IMR-90 (cell line): ENCODE measurements at regions not wholly inside any gene's neighbourhood (a gene's known extent, or its start where the extent isn't known, plus 50 kb on each side); places are given as distances from the start of the nearest gene placed in this dataset.

Experiments used
- ATAC-seq: fragments of 200-7000 bp; cut with Tn5 transposase; 2 replicates; pipeline ENCODE4 v1.9.1; 2020; ENCODE audit warnings: low read depth, mild to moderate bottlenecking, moderate library complexity
- BruUV-seq: library from RNA; stranded (reverse); fragments of 400-500 nt; replicated peaks from 2 replicates; lab custom pipeline; 2021; lab: Mats Ljungman, UMichigan
- CTCF ChIA-PET: fragments of 300-600 bp; formaldehyde crosslinking; extraction: SDS; loops from one replicate; lab custom pipeline; 2021; ENCODE audit warnings: antibody characterized with exemption; lab: Yijun Ruan, JAX
- POLR2A ChIA-PET: fragments of 300-600 bp; sonication (Branson Sonifier 250); formaldehyde crosslinking; loops from one replicate; lab custom pipeline; 2022; ENCODE audit warnings: antibody characterized with exemption; ENCODE audit not compliant: unreplicated experiment; lab: Charles Lee
- DNase-seq: peaks from one replicate; pipeline ENCODE4 v3.0.0; 2013
- H2AFZ ChIP-seq: replicated peaks from 2 replicates; pipeline ENCODE3; 2013; ENCODE audit warnings: low read length, mild to moderate bottlenecking; ENCODE audit not compliant: poor library complexity
- H2AK5ac ChIP-seq: 2 replicates; pipeline ENCODE4 v1.6.1; 2013; ENCODE audit warnings: low read depth, low read length, inconsistent platforms
- H2AK9ac ChIP-seq: replicated peaks from 2 replicates; pipeline ENCODE3; 2013; ENCODE audit warnings: mild to moderate bottlenecking, low read depth, low read length, moderate library complexity; ENCODE audit not compliant: poor library complexity
- H2BK120ac ChIP-seq: 2 replicates; pipeline ENCODE4 v1.6.1; 2013; ENCODE audit warnings: low read depth, low read length, inconsistent platforms
- H2BK15ac ChIP-seq: 3 replicates; pipeline ENCODE4 v1.6.1; 2013; ENCODE audit warnings: low read depth, low read length, inconsistent platforms
- H2BK20ac ChIP-seq: 2 replicates; pipeline ENCODE4 v1.6.1; 2013; ENCODE audit warnings: low read depth, mild to moderate bottlenecking, inconsistent platforms, low read length, moderate library complexity
- H2BK5ac ChIP-seq: 2 replicates; pipeline ENCODE4 v1.6.1; 2013; ENCODE audit warnings: mild to moderate bottlenecking, low read depth, low read length, inconsistent platforms; ENCODE audit not compliant: poor library complexity, severe bottlenecking
- H3K14ac ChIP-seq: replicated peaks from 2 replicates; pipeline ENCODE4 v1.6.1; 2013; ENCODE audit warnings: low read depth, low read length, inconsistent platforms
- H3K18ac ChIP-seq: 2 replicates; pipeline ENCODE4 v1.6.1; 2013; ENCODE audit warnings: low read depth, low read length, control low read depth
- H3K23ac ChIP-seq: 2 replicates; pipeline ENCODE4 v1.6.1; 2013; ENCODE audit warnings: low read depth, low read length, inconsistent platforms
- H3K27ac ChIP-seq: 2 replicates; pipeline ENCODE4 v1.5.1; 2013; ENCODE audit warnings: mild to moderate bottlenecking, control low read depth, low read length; ENCODE audit not compliant: insufficient read depth
- H3K27me3 ChIP-seq: 2 replicates; pipeline ENCODE4 v1.6.1; 2013; ENCODE audit warnings: low read length; ENCODE audit not compliant: control insufficient read depth, insufficient read depth
- H3K36me3 ChIP-seq: 2 replicates; pipeline ENCODE4 v1.6.1; 2013; ENCODE audit warnings: low read length, mixed read lengths; ENCODE audit not compliant: control insufficient read depth, insufficient read depth
- H3K4ac ChIP-seq: 2 replicates; pipeline ENCODE4 v1.6.1; 2013; ENCODE audit warnings: low read depth, low read length, inconsistent platforms
- H3K4me1 ChIP-seq: 2 replicates; pipeline ENCODE4 v1.6.1; 2013; ENCODE audit warnings: low read length, mixed read lengths; ENCODE audit not compliant: control insufficient read depth, insufficient read depth
- H3K4me2 ChIP-seq: 2 replicates; pipeline ENCODE4 v1.6.1; 2013; ENCODE audit warnings: low read depth, mild to moderate bottlenecking, control low read depth, low read length, moderate library complexity
- H3K4me3 ChIP-seq: 2 replicates; pipeline ENCODE4 v1.5.1; 2013; ENCODE audit warnings: low read depth, mild to moderate bottlenecking, control low read depth, low read length, moderate library complexity; ENCODE audit not compliant: insufficient read depth
- H3K56ac ChIP-seq: 2 replicates; pipeline ENCODE4 v1.6.1; 2013; ENCODE audit warnings: low read length, inconsistent platforms; ENCODE audit not compliant: insufficient read depth; ENCODE audit errors: extremely low read depth
- H3K79me1 ChIP-seq, 2 experiments: 2 replicates each; pipeline ENCODE4 v1.6.1; 2013; ENCODE audit warnings: low read length in 2 of 2, inconsistent platforms in 1 of 2, low read depth in 1 of 2
- H3K9ac ChIP-seq: 2 replicates; pipeline ENCODE4 v1.6.1; 2013; ENCODE audit warnings: low read depth, low read length, control low read depth
- H3K9me1 ChIP-seq: 2 replicates; pipeline ENCODE4 v1.6.1; 2013; ENCODE audit warnings: low read length, inconsistent platforms; ENCODE audit not compliant: insufficient read depth
- H3K9me3 ChIP-seq: 2 replicates; pipeline ENCODE4 v1.6.1; 2013; ENCODE audit warnings: low read length; ENCODE audit not compliant: control insufficient read depth, insufficient read depth
- H4K20me1 ChIP-seq: 2 replicates; pipeline ENCODE4 v1.6.1; 2013; ENCODE audit warnings: low read length, inconsistent platforms; ENCODE audit not compliant: insufficient read depth
- H4K5ac ChIP-seq: 2 replicates; pipeline ENCODE4 v1.6.1; 2013; ENCODE audit warnings: mild to moderate bottlenecking, low read depth, low read length, control low read depth
- H4K8ac ChIP-seq, 2 experiments: 2 replicates each; pipeline ENCODE4 v1.6.1; 2013; ENCODE audit warnings: low read depth in 2 of 2, low read length in 2 of 2, control low read depth in 1 of 2, inconsistent platforms in 1 of 2
- H4K91ac ChIP-seq: 2 replicates; pipeline ENCODE4 v1.6.1; 2013; ENCODE audit warnings: low read depth, low read length, inconsistent platforms; ENCODE audit not compliant: insufficient read depth
- FOS ChIP-seq: fragments of 150-350 bp; IDR thresholded peaks from 2 replicates; pipeline ENCODE4 v1.6.1; 2016; ENCODE audit warnings: low read depth, low read length
- WGBS, 2 experiments: methylation state at CpG; one replicate each; pipeline versions ENCODE4 v1.1.5 to v1.1.7; 2013; ENCODE audit warnings: missing lambda C conversion rate in 2 of 2; ENCODE audit not compliant: insufficient read length in 1 of 2; ENCODE audit errors: extremely low coverage in 2 of 2; 5-methylcytosine and 5-hydroxymethylcytosine counted together
- dilution Hi-C: fragments of 300-500 bp; cut with HindIII; formaldehyde crosslinking; loops from one replicate; pipeline ENCODE4 v1.14.3; 2018; ENCODE audit warnings: low sequenced_read_pairs; ENCODE audit not compliant: unreplicated experiment
- in situ Hi-C: fragments of 300-500 bp; cut with MboI; formaldehyde crosslinking; loops from 3 replicates; pipeline ENCODE4 v1.14.3; 2019; ENCODE audit warnings: low sequenced_read_pairs, inconsistent platforms, mixed read lengths
- intact Hi-C: fragments of 100-400 bp; cut with micrococcal nuclease; formaldehyde crosslinking; loops from 2 replicates; pipeline ENCODE4 v1.10.0; 2022

DNA sequence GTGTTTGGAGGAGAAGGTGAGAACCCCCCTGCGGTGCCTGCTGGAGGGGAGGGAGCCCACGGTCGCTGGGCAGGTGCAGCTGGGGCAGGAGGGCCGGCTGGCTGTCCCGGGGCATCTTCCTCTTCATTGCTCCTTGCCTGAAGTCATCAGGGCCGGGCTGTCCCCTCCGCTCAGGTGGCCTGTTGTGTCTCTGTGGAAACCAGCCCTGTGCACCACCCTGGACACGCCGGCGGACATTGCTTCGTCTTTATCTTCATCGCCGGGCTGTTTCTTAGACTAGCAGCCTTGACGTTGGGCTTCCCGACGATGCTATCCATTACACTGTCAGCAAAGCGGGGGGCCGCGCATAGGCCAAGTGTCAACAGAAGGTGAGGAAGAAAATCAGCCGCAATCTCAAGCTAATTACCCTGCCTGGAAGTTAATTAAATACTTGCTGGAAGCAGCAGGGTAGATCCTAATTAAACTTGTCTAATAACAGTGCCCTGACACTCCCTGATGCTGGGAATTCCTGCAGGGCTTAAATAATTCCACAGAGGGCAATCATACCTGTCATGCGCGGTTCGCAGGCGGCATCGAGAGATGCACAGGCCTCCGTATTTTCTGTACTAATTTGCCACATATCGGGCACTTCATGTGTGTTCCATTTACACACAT is 111.4 kb upstream of the SOX1 start:
- in situ Hi-C loops (no loop called here), intact Hi-C loops (no loop called here), dilution Hi-C loops (no loop called here)
- no peak overlapping the region for H3K27ac ChIP-seq
- no peak overlapping the region for H2AFZ ChIP-seq
- H3K4ac ChIP-seq, result no peak overlapping the region
- H4K20me1 ChIP-seq, result no peaks in the 10 kb centered on the region; the same call in 1 of the 2 replicates
- no peak overlapping the region for H4K8ac ChIP-seq
- POLR2A ChIA-PET, result no interaction called here
- H2BK15ac ChIP-seq, result no peak overlapping the region
- H3K9me3 ChIP-seq, result peaks cover 48% of the 10 kb centered on the region
- no peaks in the 10 kb centered on the region for H3K36me3 ChIP-seq
- no peak overlapping the region for H4K5ac ChIP-seq
- H2BK20ac ChIP-seq, result no peak overlapping the region
- no peak for ATAC-seq
- no peak overlapping the region for H2AK5ac ChIP-seq
- no TSS peak for BruUV-seq
- no peak overlapping the region for H2BK5ac ChIP-seq
- H3K23ac ChIP-seq, result no peak overlapping the region
- H3K9ac ChIP-seq, result no peak overlapping the region
- H3K18ac ChIP-seq, result no peak overlapping the region
- no peak overlapping the region for H3K4me2 ChIP-seq
- no peaks in the 10 kb centered on the region for H3K27me3 ChIP-seq
- no peaks in the 10 kb centered on the region for H3K79me1 ChIP-seq
- no peak overlapping the region for H3K4me3 ChIP-seq
- no peak overlapping the region for H3K14ac ChIP-seq
- no peaks in the 10 kb centered on the region for H3K9me1 ChIP-seq
- H2AK9ac ChIP-seq, result no peak overlapping the region
- H2BK120ac ChIP-seq, result no peak overlapping the region
- H3K4me1 ChIP-seq, result no peaks in the 10 kb centered on the region
- no peak for TF ChIP-seq FOS
- no peak overlapping the region for H4K91ac ChIP-seq
- no peak overlapping the region for H3K56ac ChIP-seq
- CTCF ChIA-PET, result no interaction called here
- no peak for DNase-seq
- WGBS, 2 experiments, result 65% methylated on average over 13 of the region's 27 CpGs; no CpG with 5 or more reads in 1 of the 2 experiments
